Erythroblast (primary cell): ENCODE measurements at regions not wholly inside any gene's neighbourhood (a gene's known extent, or its start where the extent isn't known, plus 50 kb on each side); places are given as distances from the start of the nearest gene placed in this dataset.

Source experiments
- GATA1 ChIP-seq: IDR thresholded peaks from 2 replicates; pipeline ENCODE4 v1.6.1; 2011; ENCODE audit warnings: low read depth, mild to moderate bottlenecking, control low read depth, low read length, moderate library complexity
- POLR2A ChIP-seq: IDR thresholded peaks from 2 replicates; pipeline ENCODE4 v1.6.1; 2011; ENCODE audit warnings: mild to moderate bottlenecking, low read length

GRCh38 chr1:59116920-59117542, 179.9 kb upstream of the FGGY start:
- TF ChIP-seq POLR2A (no peak), GATA1 (no peak)
